RWPE2 (cell line): ENCODE measurements at regions not wholly inside any gene's neighbourhood (a gene's known extent, or its start where the extent isn't known, plus 50 kb on each side); places are given as distances from the start of the nearest gene placed in this dataset.
"Not testable (repeated sequence)": the region's sequence is repeated elsewhere in the genome, so short reads cannot be mapped to it uniquely, and the experiment has no call there.

Experiments used
- ATAC-seq: fragments of 200-7000 bp; cut with Tn5 transposase; 3 replicates; pipeline ENCODE4 v1.9.1; 2021; ENCODE audit warnings: low read depth
- DNase-seq: peaks from one replicate; pipeline ENCODE4 v3.0.0-alpha.2; 2020; ENCODE audit warnings: low spot score
- H3K27ac ChIP-seq: fragments of 450-650 bp; 2 replicates; pipeline ENCODE4 v1.5.1; 2017; ENCODE audit warnings: mild to moderate bottlenecking; ENCODE audit not compliant: poor library complexity, severe bottlenecking
- H3K27me3 ChIP-seq: fragments of 250-450 bp; sonication (Bioruptor Pico); 2 replicates; pipeline ENCODE4 v1.5.1; 2021; ENCODE audit warnings: mild to moderate bottlenecking, moderate library complexity; ENCODE audit not compliant: insufficient read depth, poor library complexity, severe bottlenecking
- H3K36me3 ChIP-seq: fragments of 250-450 bp; sonication (Bioruptor Pico); 2 replicates; pipeline ENCODE4 v1.5.1; 2020; ENCODE audit warnings: low read depth, mild to moderate bottlenecking, moderate library complexity
- H3K4me1 ChIP-seq: fragments of 250-450 bp; sonication (Bioruptor Pico); 2 replicates; pipeline ENCODE4 v1.5.1; 2021; ENCODE audit warnings: mild to moderate bottlenecking, moderate library complexity; ENCODE audit not compliant: insufficient read depth, poor library complexity, severe bottlenecking
- H3K4me3 ChIP-seq: fragments of 250-450 bp; sonication (Bioruptor Pico); 2 replicates; pipeline ENCODE4 v1.5.1; 2021; ENCODE audit warnings: mild to moderate bottlenecking, moderate library complexity; ENCODE audit not compliant: severe bottlenecking
- H3K9me3 ChIP-seq: fragments of 250-450 bp; sonication (Bioruptor Pico); 2 replicates; pipeline ENCODE4 v1.5.1; 2021; ENCODE audit warnings: mild to moderate bottlenecking, moderate library complexity; ENCODE audit not compliant: severe bottlenecking
- CTCF ChIP-seq: fragments of 450-650 bp; IDR thresholded peaks from one replicate; pipeline ENCODE4 v1.5.1; 2017; ENCODE audit warnings: mild to moderate bottlenecking, moderate library complexity; ENCODE audit not compliant: poor library complexity, severe bottlenecking

- no peak for DNase-seq
- no peaks in the 10 kb centered on the region for H3K27me3 ChIP-seq
Observed at GRCh38 chr5:179403426-179404147, 58.3 kb upstream of the ADAMTS2 start.

DNA sequence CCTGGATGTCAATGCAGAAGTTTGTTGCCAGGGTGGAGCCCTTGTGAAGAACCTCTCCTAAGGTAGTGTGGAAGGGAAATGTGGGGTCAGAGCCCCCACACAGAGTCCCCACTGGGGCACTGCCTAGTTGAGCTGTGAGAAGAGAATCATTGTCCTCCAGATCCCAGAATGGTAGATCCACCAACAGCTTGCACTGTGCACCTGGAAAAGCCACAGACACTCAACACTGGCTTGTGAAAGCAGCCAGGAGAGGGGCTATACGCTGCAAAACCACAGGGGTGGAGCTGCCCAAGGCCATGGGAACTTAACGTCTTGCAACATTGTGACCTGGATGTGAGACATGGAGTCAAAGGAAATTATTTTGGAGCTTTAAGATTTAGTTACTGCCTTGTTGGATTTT, 55.2 kb upstream of the ADAMTS2 start:
- not testable (repeated sequence) for H3K4me1 ChIP-seq, ATAC-seq, H3K4me3 ChIP-seq, DNase-seq, H3K27me3 ChIP-seq, H3K36me3 ChIP-seq, H3K27ac ChIP-seq
- peaks cover 14% of the 10 kb centered on the region for H3K9me3 ChIP-seq

More at GRCh38 chr5:179403426-179404147, 58.3 kb upstream of the ADAMTS2 start:
- no peaks in the 10 kb centered on the region for H3K36me3 ChIP-seq
- H3K27ac ChIP-seq, result no peak overlapping the region
- no peak overlapping the region for H3K4me3 ChIP-seq
- H3K9me3 ChIP-seq, result peaks cover 14% of the 10 kb centered on the region
- no peak for ATAC-seq
- TF ChIP-seq CTCF, result no peak
- H3K4me1 ChIP-seq, result no peaks in the 10 kb centered on the region

GRCh38 chr5:179400020-179400419, 54.8 kb upstream of the ADAMTS2 start:
- H3K4me1 ChIP-seq, result no peaks in the 10 kb centered on the region
- no peak overlapping the region for H3K27ac ChIP-seq
- H3K36me3 ChIP-seq, result no peaks in the 10 kb centered on the region
- H3K4me3 ChIP-seq, result no peak overlapping the region
- TF ChIP-seq CTCF, result no peak
- DNase-seq, result no peak
- no peaks in the 10 kb centered on the region for H3K27me3 ChIP-seq
- no peak for ATAC-seq
- H3K9me3 ChIP-seq, result peaks cover 14% of the 10 kb centered on the region

DNA sequence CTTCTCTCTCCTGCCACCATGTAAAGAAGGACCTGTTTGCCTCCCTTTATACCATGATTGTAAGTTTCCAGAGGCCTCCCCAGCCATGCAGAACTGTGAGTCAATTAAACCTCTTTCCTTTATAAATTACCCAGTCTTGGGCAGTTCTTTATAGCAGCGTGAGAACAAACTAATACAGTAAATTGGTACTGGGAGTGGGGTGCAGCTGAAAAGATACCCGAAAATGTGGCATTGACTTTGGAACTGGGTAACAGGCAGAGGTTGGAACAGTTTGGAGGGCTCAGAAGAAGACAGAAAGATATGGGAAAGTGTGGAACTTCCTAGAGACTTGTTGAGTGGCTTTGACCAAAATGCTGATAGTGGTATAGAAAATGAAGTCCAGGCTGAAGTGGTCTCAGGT, 54.1 kb upstream of the ADAMTS2 start:
- H3K36me3 ChIP-seq, H3K4me3 ChIP-seq, H3K4me1 ChIP-seq, H3K27me3 ChIP-seq, H3K27ac ChIP-seq, DNase-seq, ATAC-seq: not testable (repeated sequence)
- H3K9me3 ChIP-seq, result peaks cover 14% of the 10 kb centered on the region

GRCh38 chr5:179397516-179397915, 52.3 kb upstream of the ADAMTS2 start:
- Histone ChIP-seq H3K27me3 (no peaks in the 10 kb centered on the region), H3K27ac (no peak overlapping the region), H3K4me3 (no peak overlapping the region), H3K36me3 (no peaks in the 10 kb centered on the region), H3K9me3 (peaks cover 17% of the 10 kb centered on the region), H3K4me1 (no peaks in the 10 kb centered on the region)
- DNase-seq (no peak), ATAC-seq (no peak)
- no peak for TF ChIP-seq CTCF
